Right forelimb (tissue), 1 donor: ENCODE measurements at regions not wholly inside any gene's neighbourhood (a gene's known extent, or its start where the extent isn't known, plus 50 kb on each side); places are given as distances from the start of the nearest gene placed in this dataset.
"Not testable (repeated sequence)": the region's sequence is repeated elsewhere in the genome, so short reads cannot be mapped to it uniquely, and the experiment has no call there.

ENCODE experiments used
- DNase-seq: peaks from one replicate; pipeline ENCODE4 v3.0.0-alpha.2; 2018

- DNase-seq: no peak
Observed at GRCh38 chr5:128668921-128669320, 130.9 kb upstream of the FBN2 start.

GRCh38 chr5:128669803-128670202 is 131.8 kb upstream of the FBN2 start:
- DNase-seq: no peak

- no peak for DNase-seq
Observed at GRCh38 chr5:128671943-128672342, 133.9 kb upstream of the FBN2 start.

- no peak for DNase-seq
Observed at GRCh38 chr5:128673000-128673399, 135.0 kb upstream of the FBN2 start.

- DNase-seq: no peak
Observed at GRCh38 chr5:128673411-128673957, 135.4 kb upstream of the FBN2 start.

- no peak for DNase-seq
Observed at GRCh38 chr5:128673970-128674369, 135.9 kb upstream of the FBN2 start.

GRCh38 chr5:128674837-128675446 is 136.9 kb upstream of the FBN2 start:
- no peak for DNase-seq

- no peak for DNase-seq
Observed at GRCh38 chr5:128681096-128681495, 143.1 kb upstream of the FBN2 start.

GRCh38 chr5:128681764-128682592 is 143.9 kb upstream of the FBN2 start:
- DNase-seq: no peak

GRCh38 chr5:128682669-128683068 is 144.6 kb upstream of the FBN2 start:
- no peak for DNase-seq

- DNase-seq: no peak
Observed at GRCh38 chr5:128684961-128685360, 146.9 kb upstream of the FBN2 start.

- DNase-seq: no peak
Observed at GRCh38 chr5:128687930-128688329, 149.9 kb upstream of the FBN2 start.

GRCh38 chr5:128693764-128694163 is 155.7 kb upstream of the FBN2 start:
- no peak for DNase-seq

GRCh38 chr5:128695791-128696530 is 157.9 kb upstream of the FBN2 start:
- DNase-seq: no peak

GRCh38 chr5:128701301-128701700 is 163.3 kb upstream of the FBN2 start:
- no peak for DNase-seq

- no peak for DNase-seq
Observed at GRCh38 chr5:128703322-128703721, 165.3 kb upstream of the FBN2 start.

GRCh38 chr5:128706269-128706668 is 168.2 kb upstream of the FBN2 start:
- DNase-seq: no peak

GRCh38 chr5:128708841-128709240 is 170.8 kb upstream of the FBN2 start:
- no peak for DNase-seq

GRCh38 chr5:128711216-128711615 is 173.2 kb upstream of the FBN2 start:
- DNase-seq: no peak

GRCh38 chr5:128714551-128714950 is 176.5 kb upstream of the FBN2 start:
- DNase-seq: no peak

GRCh38 chr5:128722551-128722950 is 184.5 kb upstream of the FBN2 start:
- no peak for DNase-seq

GRCh38 chr5:128730021-128730420 is 192.0 kb upstream of the FBN2 start:
- DNase-seq: not testable (repeated sequence)

- not testable (repeated sequence) for DNase-seq
Observed at GRCh38 chr5:128735656-128736055, 197.6 kb upstream of the FBN2 start.

- DNase-seq: no peak
Observed at GRCh38 chr5:128736553-128736952, 198.5 kb upstream of the FBN2 start.
